Heart left ventricle (tissue), 16 donors: ENCODE measurements at regions not wholly inside any gene's neighbourhood (a gene's known extent, or its start where the extent isn't known, plus 50 kb on each side); places are given as distances from the start of the nearest gene placed in this dataset.

Source experiments
- ATAC-seq, 4 donors: fragments of 200-7000 bp; cut with Tn5 transposase; one replicate each; pipeline ENCODE4 v1.9.1; 2020 to 2022; ENCODE audit warnings: moderate library complexity in 4 of 4, mild to moderate bottlenecking in 3 of 4, moderate number of reproducible peaks in 1 of 4
- DNase-seq, 5 donors: peaks; one replicate each; pipeline ENCODE4 v3.0.0-alpha.2; 2020
- H3K27ac ChIP-seq, 12 donors: fragments of 200-600 bp; sonication (generic) in 4 of 12; one replicate each; pipeline versions ENCODE4 v1.5.0 to v1.8.0; 2016 to 2022; ENCODE audit warnings: mild to moderate bottlenecking in 2 of 12
- H3K27me3 ChIP-seq, 9 donors: fragments of 200-600 bp; sonication (generic) in 2 of 9; one replicate each; pipeline versions ENCODE4 v1.5.1 to v1.8.0; 2016 to 2022; ENCODE audit warnings: mild to moderate bottlenecking in 3 of 9
- H3K36me3 ChIP-seq, 9 donors: fragments of 200-600 bp; sonication (generic) in 2 of 9; one replicate each; pipeline versions ENCODE4 v1.5.0 to v1.8.0; 2018 to 2022; ENCODE audit warnings: mild to moderate bottlenecking in 2 of 9
- H3K4me1 ChIP-seq, 12 donors: fragments of 200-600 bp; sonication (generic) in 4 of 12; one replicate each; pipeline versions ENCODE4 v1.5.0 to v1.8.0; 2016 to 2022; ENCODE audit warnings: mild to moderate bottlenecking in 3 of 12
- H3K4me3 ChIP-seq, 12 donors: fragments of 200-600 bp; sonication (generic) in 4 of 12; one replicate each; pipeline versions ENCODE4 v1.5.0 to v1.8.0; 2017 to 2022; ENCODE audit warnings: mild to moderate bottlenecking in 9 of 12, moderate library complexity in 4 of 12
- H3K9me3 ChIP-seq, 12 donors: fragments of 200-600 bp; sonication (generic) in 4 of 12; one replicate each; pipeline versions ENCODE4 v1.5.0 to v1.8.0; 2016 to 2022; ENCODE audit warnings: mild to moderate bottlenecking in 1 of 12
- CTCF ChIP-seq, 12 donors: fragments of 200-600 bp; sonication (generic) in 4 of 12; IDR thresholded peaks; one replicate each; pipeline versions ENCODE4 v1.5.0 to v1.8.0; 2018 to 2022; ENCODE audit warnings: antibody characterized with exemption in 12 of 12, mild to moderate bottlenecking in 5 of 12
- POLR2A ChIP-seq, 2 donors: fragments of 450-650 bp; IDR thresholded peaks; one replicate each; pipeline ENCODE4 v1.6.1; 2017; ENCODE audit warnings: antibody characterized with exemption in 2 of 2, mild to moderate bottlenecking in 2 of 2, moderate library complexity in 2 of 2
- WGBS, 4 donors: extraction: QIAGEN DNeasy Blood & Tissue Kit in 2 of 4; methylation state at CpG; one replicate each; pipeline versions ENCODE4 v1.1.5 to v1.1.7; 2013 to 2018; 5-methylcytosine and 5-hydroxymethylcytosine counted together
- intact Hi-C, 10 donors: fragments of 100-400 bp; cut with DNase I; formaldehyde crosslinking; loops; one replicate each; pipeline versions ENCODE4 v1.11.1 to v1.14.2; 2022
- donor health status: ischemic (EF 13 %, LVEDD 7.1; RV severe dilation, severe dysfunction).
- donor health status: healthy with polysubstance abuse.
- donor health status: DM: no; HTN: yes; CAD: no.
- donor health status: DM: no; HTN: no; CAD: no.
- donor health status: ischemic (EF 25% LVEDD 6.9; RV normal size, moderate dysfunction).
- donor health status: ischemic (EF 25% LVEDD 5.7; RV mildly dilated, moderate dysfunction).
- donor health status: healthy.
- donor health status: DM: yes; HTN: yes; CAD: no.
- donor health status: ischemic (EF 35%, LVEDD 5.7; RV mildly dilated, moderate dysfunction).
- donor health status: nonischemic (EF 11% LVEDD 7.7; RV severe dilation, severe dysfunction).
- donor health status: DM: yes; HTN: yes; CAD: no.
- donor health status: PGD.
- donor health status: ischemic (EF 29% LVEDD 5.4; RV normal size, mild dysfunction).
- donor health status: nonischemic (EF 23%, LVEDD 6.1; RV moderate dilation, normal function).

- DNase-seq (no peak), ATAC-seq (no peak)
- no peak for TF ChIP-seq CTCF (IDR thresholded peaks at IDR 0.05)
- no peak for TF ChIP-seq POLR2A (IDR thresholded peaks at IDR 0.05)
- Histone ChIP-seq H3K9me3 (peaks cover 0 to 26% (median 0%) of the 10 kb centered on the region in 12 donors), H3K36me3 (no peaks in the 10 kb centered on the region), H3K4me3 (no peak overlapping the region), H3K27me3 (no peaks in the 10 kb centered on the region), H3K27ac (no peak overlapping the region), H3K4me1 (no peaks in the 10 kb centered on the region)
- intact Hi-C loops = no loop called here
Observed at GRCh38 chr13:89181041-89181440, 1509.9 kb downstream of the SLITRK5 start.

- no peak overlapping the region for H3K27ac ChIP-seq
- DNase-seq = no peak
- peaks cover 0 to 8% (median 0%) of the 10 kb centered on the region in 12 donors for H3K9me3 ChIP-seq
- H3K4me1 ChIP-seq = no peaks in the 10 kb centered on the region
- H3K36me3 ChIP-seq = no peaks in the 10 kb centered on the region
- ATAC-seq = no peak
- 34 to 47% (median 42%) methylated on average over 4 of the region's 4 CpGs for WGBS, 4 donors
- no peak overlapping the region for H3K4me3 ChIP-seq
- intact Hi-C loops = no loop called here
- no peaks in the 10 kb centered on the region for H3K27me3 ChIP-seq
- TF ChIP-seq POLR2A (IDR thresholded peaks at IDR 0.05) (no peak), CTCF (IDR thresholded peaks at IDR 0.05) (no peak)
Observed at GRCh38 chr13:89199138-89199537, 1528.0 kb downstream of the SLITRK5 start.

DNA sequence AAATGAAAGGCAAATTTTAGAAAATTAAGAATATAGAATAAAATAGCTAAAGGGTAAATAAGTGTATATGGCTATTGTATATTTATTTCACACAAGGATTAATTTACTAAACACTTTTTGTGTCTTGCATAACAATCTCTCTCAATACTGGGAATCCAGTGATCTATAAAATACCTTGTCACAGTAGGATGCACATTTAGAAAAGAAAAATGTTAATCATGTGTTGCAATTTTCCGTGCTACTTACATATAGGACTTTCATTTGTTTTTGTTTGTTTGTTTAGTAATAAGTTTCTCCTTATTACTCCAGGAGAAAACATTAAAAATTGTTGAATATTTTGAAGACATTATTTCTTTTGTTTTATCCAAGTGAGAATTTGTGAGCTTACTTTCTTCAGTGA, 1533.3 kb downstream of the SLITRK5 start:
- no peak overlapping the region for H3K4me3 ChIP-seq
- 82 to 89% (median 85%) methylated on average over 1 of the region's 1 CpG for WGBS, 4 donors
- intact Hi-C loops = no loop called here
- H3K27me3 ChIP-seq = no peaks in the 10 kb centered on the region
- no peak for DNase-seq
- no peak overlapping the region for H3K27ac ChIP-seq
- ATAC-seq = no peak
- H3K9me3 ChIP-seq = no peaks in the 10 kb centered on the region
- TF ChIP-seq CTCF (IDR thresholded peaks at IDR 0.05) (no peak), POLR2A (IDR thresholded peaks at IDR 0.05) (no peak)
- H3K4me1 ChIP-seq = no peaks in the 10 kb centered on the region
- no peaks in the 10 kb centered on the region for H3K36me3 ChIP-seq

GRCh38 chr13:89205856-89206520, 1534.8 kb downstream of the SLITRK5 start:
- 64 to 80% (median 65%) methylated on average over 3 of the region's 3 CpGs for WGBS, 4 donors
- no peak for ATAC-seq
- no peak for DNase-seq
- intact Hi-C loops = no loop called here
- Histone ChIP-seq H3K27me3 (no peaks in the 10 kb centered on the region), H3K27ac (no peak overlapping the region), H3K36me3 (no peaks in the 10 kb centered on the region), H3K9me3 (no peaks in the 10 kb centered on the region), H3K4me3 (no peak overlapping the region), H3K4me1 (no peaks in the 10 kb centered on the region)
- TF ChIP-seq POLR2A (IDR thresholded peaks at IDR 0.05) = no peak
- no peak for TF ChIP-seq CTCF (IDR thresholded peaks at IDR 0.05)
